ENCODE measurements at regions not wholly inside any gene's neighbourhood (a gene's known extent, or its start where the extent isn't known, plus 50 kb on each side); places are given as distances from the start of the nearest gene placed in this dataset.

GRCh38 chr13:105595471-105595870 is 940.0 kb downstream of the EFNB2 start:
- in situ Hi-C loops (cut with MboI; ENCODE audit: low sequenced_read_pairs): no loop called here
- Histone ChIP-seq H3K14ac (replicated peaks; ENCODE audit: low read depth, low read length) (no peak overlapping the region), H3K4me3 (ENCODE audit: insufficient read depth, low read depth, low read length) (no peak overlapping the region), H4K8ac (ENCODE audit: low read depth in 2 of 2, low read length in 2 of 2) (no peak overlapping the region), H3K4me1 (ENCODE audit: control insufficient read depth, insufficient read depth, low read length) (no peaks in the 10 kb centered on the region), H3K23ac (ENCODE audit: low read depth, low read length) (no peak overlapping the region), H3K27me3 (ENCODE audit: control insufficient read depth, insufficient read depth, low read length) (no peaks in the 10 kb centered on the region), H2BK15ac (ENCODE audit: low read depth, low read length) (no peak overlapping the region), H3K79me1 (ENCODE audit: low read depth in 1 of 2, low read length in 2 of 2) (no peaks in the 10 kb centered on the region), H2BK120ac (ENCODE audit: low read depth, low read length) (no peak overlapping the region), H3K4me2 (ENCODE audit: low read depth, low read length) (no peak overlapping the region), H4K5ac (ENCODE audit: low read depth, low read length) (no peak overlapping the region), H3K9me1 (ENCODE audit: insufficient read depth, low read length) (no peaks in the 10 kb centered on the region), H2AK5ac (ENCODE audit: low read depth, low read length) (no peak overlapping the region), H3K18ac (ENCODE audit: low read depth, low read length) (no peak overlapping the region), H3K36me3 (ENCODE audit: control insufficient read depth, insufficient read depth, low read length) (no peaks in the 10 kb centered on the region), H3K56ac (ENCODE audit: extremely low read depth, insufficient read depth, low read length) (no peak overlapping the region), H2AFZ (replicated peaks; ENCODE audit: low read length, poor library complexity) (no peak overlapping the region), H3K9ac (ENCODE audit: low read depth, low read length) (no peak overlapping the region), H2BK20ac (ENCODE audit: low read depth, low read length) (no peak overlapping the region), H2BK5ac (ENCODE audit: low read depth, low read length, poor library complexity, severe bottlenecking) (no peak overlapping the region), H2AK9ac (replicated peaks; ENCODE audit: low read depth, low read length, poor library complexity) (no peak overlapping the region), H3K9me3 (ENCODE audit: control insufficient read depth, insufficient read depth, low read length) (no peaks in the 10 kb centered on the region), H3K4ac (ENCODE audit: low read depth, low read length) (no peak overlapping the region), H3K27ac (ENCODE audit: insufficient read depth, low read length) (no peak overlapping the region), H4K91ac (ENCODE audit: insufficient read depth, low read depth, low read length) (no peak overlapping the region), H4K20me1 (ENCODE audit: insufficient read depth, low read length) (no peaks in the 10 kb centered on the region)
- dilution Hi-C loops (cut with HindIII; ENCODE audit: low sequenced_read_pairs, unreplicated experiment): no loop called here
- CTCF ChIA-PET: interaction anchor here (0.6 kb wide), 1 partner anchor 410 kb away, joined by 7 read pairs; no protein-coding TSS in a partner anchor
- intact Hi-C loops (cut with micrococcal nuclease): no loop called here
- no TSS peak for BruUV-seq (replicated peaks)
- ATAC-seq (ENCODE audit: low read depth): no peak
- no peak for DNase-seq
- POLR2A ChIA-PET (ENCODE audit: unreplicated experiment): no interaction called here
- no CpG with 5 or more reads among the region's 4 CpGs for WGBS, 2 experiments (ENCODE audit: extremely low coverage in 2 of 2, insufficient read length in 1 of 2)
- TF ChIP-seq SMC3 (IDR thresholded peaks at IDR 0.05; ENCODE audit: low read depth, low read length): no peak
- TF ChIP-seq CEBPB (IDR thresholded peaks at IDR 0.05; ENCODE audit: low read depth, low read length): no peak
- no peak for TF ChIP-seq USF2 (IDR thresholded peaks at IDR 0.05; ENCODE audit: low read depth, low read length)
- TF ChIP-seq CHD1 (IDR thresholded peaks at IDR 0.05; ENCODE audit: low read depth, low read length): no peak
- TF ChIP-seq CTCF (conservative IDR thresholded peaks at IDR 0.05; ENCODE audit: low read depth, low read length): no peak
- no peak for TF ChIP-seq ELK1 (IDR thresholded peaks at IDR 0.05; ENCODE audit: borderline replicate concordance, low read depth, low read length)
- no peak for TF ChIP-seq RFX5 (IDR thresholded peaks at IDR 0.05; ENCODE audit: low read depth, low read length)
- TF ChIP-seq MAFK (IDR thresholded peaks at IDR 0.05; ENCODE audit: low read depth, low read length): no peak
- TF ChIP-seq NFE2L2 (IDR thresholded peaks at IDR 0.05; ENCODE audit: low read depth, low read length): no peak
- TF ChIP-seq MXI1 (IDR thresholded peaks at IDR 0.05; ENCODE audit: borderline replicate concordance, low read depth, low read length): no peak
- TF ChIP-seq BHLHE40 (IDR thresholded peaks at IDR 0.05; ENCODE audit: low read depth, low read length): no peak
- no peak for TF ChIP-seq RAD21 (IDR thresholded peaks at IDR 0.05; ENCODE audit: low read length)
- no peak for TF ChIP-seq RCOR1 (IDR thresholded peaks at IDR 0.05; ENCODE audit: insufficient replicate concordance, low read length)
- TF ChIP-seq FOS (IDR thresholded peaks at IDR 0.05; ENCODE audit: low read depth, low read length): no peak
- no peak for TF ChIP-seq POLR2A (IDR thresholded peaks at IDR 0.05; ENCODE audit: low read depth, low read length)
- TF ChIP-seq MAZ (IDR thresholded peaks at IDR 0.05; ENCODE audit: borderline replicate concordance, low read depth, low read length): no peak

Measured in IMR-90 (cell line).